Neuronal stem cell (in vitro differentiated cells): ENCODE measurements at regions not wholly inside any gene's neighbourhood (a gene's known extent, or its start where the extent isn't known, plus 50 kb on each side); places are given as distances from the start of the nearest gene placed in this dataset.

Experiments
- DNase-seq: peaks from one replicate; pipeline ENCODE4 v3.0.0-alpha.2; 2013; ENCODE audit warnings: low spot score
- H2AFZ ChIP-seq: one replicate; pipeline ENCODE4 v1.6.1; 2013; ENCODE audit warnings: mild to moderate bottlenecking, low read length, inconsistent platforms
- H2AK5ac ChIP-seq: 2 replicates; pipeline ENCODE4 v1.6.1; 2013; ENCODE audit warnings: low read depth, mild to moderate bottlenecking, inconsistent platforms, low read length, moderate library complexity, mixed read lengths
- H2BK120ac ChIP-seq: 2 replicates; pipeline ENCODE4 v1.6.1; 2013; ENCODE audit warnings: low read depth, mild to moderate bottlenecking, inconsistent platforms, low read length, moderate library complexity, mixed read lengths
- H2BK12ac ChIP-seq: one replicate; pipeline ENCODE4 v1.6.1; 2013; ENCODE audit warnings: low read length, inconsistent platforms
- H2BK15ac ChIP-seq: 2 replicates; pipeline ENCODE4 v1.6.1; 2013; ENCODE audit warnings: mild to moderate bottlenecking, low read length, inconsistent platforms, mixed read lengths
- H2BK5ac ChIP-seq: one replicate; pipeline ENCODE4 v1.6.1; 2013; ENCODE audit warnings: inconsistent platforms, mild to moderate bottlenecking, low read length, moderate library complexity
- H3K14ac ChIP-seq: one replicate; pipeline ENCODE4 v1.6.1; 2013; ENCODE audit warnings: low read length, inconsistent platforms
- H3K18ac ChIP-seq: 2 replicates; pipeline ENCODE4 v1.6.1; 2013; ENCODE audit warnings: low read length, inconsistent platforms
- H3K23ac ChIP-seq: 2 replicates; pipeline ENCODE4 v1.6.1; 2013; ENCODE audit warnings: low read depth, mild to moderate bottlenecking, mixed read lengths, low read length, inconsistent platforms; ENCODE audit not compliant: poor library complexity
- H3K27ac ChIP-seq: replicated peaks from 3 replicates; pipeline ENCODE4 v1.5.1; 2013; ENCODE audit warnings: low read length, inconsistent platforms
- H3K27me3 ChIP-seq, 3 experiments: 2 replicates each; pipeline ENCODE4 v1.6.1; 2013; ENCODE audit warnings: low read length in 3 of 3, mild to moderate bottlenecking in 2 of 3, inconsistent platforms in 1 of 3, low read depth in 1 of 3, mixed read lengths in 1 of 3, moderate library complexity in 1 of 3; ENCODE audit not compliant: control insufficient read depth in 3 of 3, insufficient read depth in 3 of 3
- H3K36me3 ChIP-seq, 2 donors: replicated peaks in 1 of 2; 2 replicates each; pipeline ENCODE4 v1.6.1; 2013; ENCODE audit warnings: low read length in 2 of 2; ENCODE audit not compliant: control insufficient read depth in 2 of 2, insufficient read depth in 2 of 2
- H3K4ac ChIP-seq: 2 replicates; pipeline ENCODE4 v1.6.1; 2013; ENCODE audit warnings: inconsistent platforms, mild to moderate bottlenecking, low read length, moderate library complexity
- H3K4me1 ChIP-seq, 2 donors: 1 replicate in 1 of 2; 2 replicates in 1 of 2; pipeline ENCODE4 v1.6.1; 2013; ENCODE audit warnings: low read length in 2 of 2, low read depth in 1 of 2; ENCODE audit not compliant: control insufficient read depth in 2 of 2, insufficient read depth in 1 of 2
- H3K4me2 ChIP-seq: one replicate; pipeline ENCODE4 v1.6.1; 2013; ENCODE audit warnings: mild to moderate bottlenecking, low read length, inconsistent platforms; ENCODE audit not compliant: insufficient read depth, poor library complexity, severe bottlenecking
- H3K4me3 ChIP-seq, 2 donors: 2 replicates each; pipeline ENCODE4 v1.5.1; 2013; ENCODE audit warnings: low read length in 2 of 2, mild to moderate bottlenecking in 2 of 2, inconsistent platforms in 1 of 2, moderate library complexity in 1 of 2
- H3K79me1 ChIP-seq: one replicate; pipeline ENCODE4 v1.6.1; 2013; ENCODE audit warnings: low read depth, mild to moderate bottlenecking, inconsistent platforms, low read length, moderate library complexity
- H3K9ac ChIP-seq: one replicate; pipeline ENCODE4 v1.6.1; 2013; ENCODE audit warnings: mild to moderate bottlenecking, low read depth, low read length, inconsistent platforms; ENCODE audit not compliant: poor library complexity
- H3K9me3 ChIP-seq, 2 donors: replicated peaks in 1 of 2; 2 replicates each; pipeline versions ENCODE3 to v1.6.1; 2013; ENCODE audit warnings: low read length in 2 of 2, mild to moderate bottlenecking in 2 of 2, inconsistent platforms in 1 of 2, low read depth in 1 of 2, mixed read lengths in 1 of 2, moderate library complexity in 1 of 2; ENCODE audit not compliant: control insufficient read depth in 2 of 2, insufficient read depth in 1 of 2
- H4K8ac ChIP-seq: one replicate; pipeline ENCODE4 v1.6.1; 2013; ENCODE audit warnings: low read depth, mild to moderate bottlenecking, inconsistent platforms, low read length, moderate library complexity
- H4K91ac ChIP-seq: one replicate; pipeline ENCODE4 v1.6.1; 2013; ENCODE audit warnings: low read length, low read depth, mild to moderate bottlenecking, inconsistent platforms; ENCODE audit not compliant: poor library complexity
- WGBS, 2 donors: extraction: QIAGEN DNeasy Blood & Tissue Kit; methylation state at CpG; one replicate each; pipeline ENCODE4 v1.1.7; 2013; ENCODE audit warnings: missing lambda C conversion rate in 2 of 2, mixed read lengths in 1 of 2; ENCODE audit not compliant: insufficient read length in 2 of 2, insufficient replicate concordance in 1 of 2; ENCODE audit errors: extremely low coverage in 2 of 2; 5-methylcytosine and 5-hydroxymethylcytosine counted together

GRCh38 chr2:17309181-17309580 is 209.1 kb downstream of the RAD51AP2 start:
- no peak overlapping the region for H3K18ac ChIP-seq
- no peak overlapping the region for H3K27ac ChIP-seq
- no peak overlapping the region for H2BK120ac ChIP-seq
- no peak for DNase-seq
- H2BK12ac ChIP-seq, result no peak overlapping the region
- no peaks in the 10 kb centered on the region for H3K79me1 ChIP-seq
- H4K91ac ChIP-seq, result no peak overlapping the region
- H2AFZ ChIP-seq, result no peak overlapping the region
- WGBS, 2 donors, result no CpG with 5 or more reads among the region's 2 CpGs
- H3K23ac ChIP-seq, result no peak overlapping the region
- no peak overlapping the region for H2AK5ac ChIP-seq
- H4K8ac ChIP-seq, result no peak overlapping the region
- H2BK15ac ChIP-seq, result no peak overlapping the region
- H3K4ac ChIP-seq, result no peak overlapping the region
- H3K9me3 ChIP-seq, result no peaks in the 10 kb centered on the region
- peaks cover 0 to 2% of the 10 kb centered on the region in 2 donors for H3K4me1 ChIP-seq
- no peaks in the 10 kb centered on the region for H3K27me3 ChIP-seq
- H2BK5ac ChIP-seq, result no peak overlapping the region
- H3K4me2 ChIP-seq, result no peak overlapping the region
- no peak overlapping the region for H3K9ac ChIP-seq
- no peak overlapping the region for H3K14ac ChIP-seq
- no peaks in the 10 kb centered on the region for H3K36me3 ChIP-seq
- H3K4me3 ChIP-seq, result no peak overlapping the region

- no peak overlapping the region for H3K4ac ChIP-seq
- H3K9ac ChIP-seq, result no peak overlapping the region
- H3K36me3 ChIP-seq, result no peaks in the 10 kb centered on the region
- H3K27ac ChIP-seq, result no peak overlapping the region
- H2BK12ac ChIP-seq, result no peak overlapping the region
- no peaks in the 10 kb centered on the region for H3K79me1 ChIP-seq
- no peak overlapping the region for H3K18ac ChIP-seq
- no peak overlapping the region for H2BK5ac ChIP-seq
- H2BK15ac ChIP-seq, result no peak overlapping the region
- H4K91ac ChIP-seq, result no peak overlapping the region
- WGBS, 2 donors, result no CpG with 5 or more reads among the region's 2 CpGs
- H3K14ac ChIP-seq, result no peak overlapping the region
- no peaks in the 10 kb centered on the region for H3K9me3 ChIP-seq
- no peak overlapping the region for H4K8ac ChIP-seq
- no peak overlapping the region for H3K4me2 ChIP-seq
- no peak overlapping the region for H2BK120ac ChIP-seq
- no peak overlapping the region for H3K4me3 ChIP-seq
- DNase-seq, result no peak
- no peak overlapping the region for H3K23ac ChIP-seq
- H2AK5ac ChIP-seq, result no peak overlapping the region
- no peaks in the 10 kb centered on the region for H3K27me3 ChIP-seq
- H2AFZ ChIP-seq, result no peak overlapping the region
- peaks cover 0 to 2% of the 10 kb centered on the region in 2 donors for H3K4me1 ChIP-seq
Observed at GRCh38 chr2:17306706-17307105, 211.5 kb downstream of the RAD51AP2 start.

- H3K27me3 ChIP-seq, result no peaks in the 10 kb centered on the region
- no peaks in the 10 kb centered on the region for H3K9me3 ChIP-seq
- H2BK12ac ChIP-seq, result no peak overlapping the region
- H3K18ac ChIP-seq, result no peak overlapping the region
- H2BK5ac ChIP-seq, result no peak overlapping the region
- H4K91ac ChIP-seq, result no peak overlapping the region
- no peak overlapping the region for H3K27ac ChIP-seq
- H4K8ac ChIP-seq, result no peak overlapping the region
- DNase-seq, result no peak
- whole genome bisulfite sequencing, 2 donors, result no CpG with 5 or more reads among the region's 1 CpG
- no peaks in the 10 kb centered on the region for H3K36me3 ChIP-seq
- H2AK5ac ChIP-seq, result no peak overlapping the region
- peaks cover 0 to 2% of the 10 kb centered on the region in 2 donors for H3K4me1 ChIP-seq
- no peak overlapping the region for H2BK120ac ChIP-seq
- no peak overlapping the region for H3K4me2 ChIP-seq
- H3K14ac ChIP-seq, result no peak overlapping the region
- H3K79me1 ChIP-seq, result no peaks in the 10 kb centered on the region
- H3K23ac ChIP-seq, result no peak overlapping the region
- no peak overlapping the region for H2AFZ ChIP-seq
- H3K4ac ChIP-seq, result no peak overlapping the region
- H3K4me3 ChIP-seq, result no peak overlapping the region
- no peak overlapping the region for H3K9ac ChIP-seq
- H2BK15ac ChIP-seq, result no peak overlapping the region
Observed at GRCh38 chr2:17306219-17306618, 212.0 kb downstream of the RAD51AP2 start.

DNA sequence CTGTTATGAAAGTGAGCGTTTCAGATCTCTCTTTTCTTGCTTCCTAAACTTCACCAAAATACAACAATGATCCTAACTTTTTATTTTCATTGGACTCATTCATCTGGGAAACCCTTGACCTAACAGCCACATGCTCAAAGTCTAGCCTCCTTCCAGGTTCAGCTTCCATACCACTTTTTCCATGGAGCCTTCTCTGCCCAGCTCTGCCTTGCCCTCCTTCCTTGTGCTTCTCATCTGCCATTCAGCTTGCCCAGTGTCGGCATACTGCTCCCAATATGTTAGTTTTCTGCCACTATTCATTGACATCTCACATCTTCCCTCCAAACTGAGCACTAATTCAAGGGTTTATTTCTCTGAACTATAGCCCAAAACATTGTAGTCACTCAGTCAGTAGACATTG is 214.7 kb downstream of the RAD51AP2 start:
- H3K27me3 ChIP-seq, result no peaks in the 10 kb centered on the region
- no peak overlapping the region for H3K9ac ChIP-seq
- no peak for DNase-seq
- H3K23ac ChIP-seq, result no peak overlapping the region
- H3K36me3 ChIP-seq, result no peaks in the 10 kb centered on the region
- H2BK15ac ChIP-seq, result no peak overlapping the region
- no peak overlapping the region for H3K4me3 ChIP-seq
- H2BK5ac ChIP-seq, result no peak overlapping the region
- no peak overlapping the region for H3K4ac ChIP-seq
- H3K18ac ChIP-seq, result no peak overlapping the region
- WGBS, 2 donors, result no CpG with 5 or more reads among the region's 2 CpGs
- H4K91ac ChIP-seq, result no peak overlapping the region
- no peak overlapping the region for H2BK12ac ChIP-seq
- H2BK120ac ChIP-seq, result no peak overlapping the region
- no peak overlapping the region for H3K14ac ChIP-seq
- H2AK5ac ChIP-seq, result no peak overlapping the region
- peaks cover 0 to 1% of the 10 kb centered on the region in 2 donors for H3K4me1 ChIP-seq
- no peak overlapping the region for H3K27ac ChIP-seq
- H2AFZ ChIP-seq, result no peak overlapping the region
- no peak overlapping the region for H4K8ac ChIP-seq
- no peaks in the 10 kb centered on the region for H3K79me1 ChIP-seq
- no peak overlapping the region for H3K4me2 ChIP-seq
- no peaks in the 10 kb centered on the region for H3K9me3 ChIP-seq
